ENCODE measurements at regions not wholly inside any gene's neighbourhood (a gene's known extent, or its start where the extent isn't known, plus 50 kb on each side); places are given as distances from the start of the nearest gene placed in this dataset.

- TF ChIP-seq EZH2 (IDR thresholded peaks at IDR 0.05; ENCODE audit: low read length, missing control alignments) = no peak
- TF ChIP-seq, protein P1, sequence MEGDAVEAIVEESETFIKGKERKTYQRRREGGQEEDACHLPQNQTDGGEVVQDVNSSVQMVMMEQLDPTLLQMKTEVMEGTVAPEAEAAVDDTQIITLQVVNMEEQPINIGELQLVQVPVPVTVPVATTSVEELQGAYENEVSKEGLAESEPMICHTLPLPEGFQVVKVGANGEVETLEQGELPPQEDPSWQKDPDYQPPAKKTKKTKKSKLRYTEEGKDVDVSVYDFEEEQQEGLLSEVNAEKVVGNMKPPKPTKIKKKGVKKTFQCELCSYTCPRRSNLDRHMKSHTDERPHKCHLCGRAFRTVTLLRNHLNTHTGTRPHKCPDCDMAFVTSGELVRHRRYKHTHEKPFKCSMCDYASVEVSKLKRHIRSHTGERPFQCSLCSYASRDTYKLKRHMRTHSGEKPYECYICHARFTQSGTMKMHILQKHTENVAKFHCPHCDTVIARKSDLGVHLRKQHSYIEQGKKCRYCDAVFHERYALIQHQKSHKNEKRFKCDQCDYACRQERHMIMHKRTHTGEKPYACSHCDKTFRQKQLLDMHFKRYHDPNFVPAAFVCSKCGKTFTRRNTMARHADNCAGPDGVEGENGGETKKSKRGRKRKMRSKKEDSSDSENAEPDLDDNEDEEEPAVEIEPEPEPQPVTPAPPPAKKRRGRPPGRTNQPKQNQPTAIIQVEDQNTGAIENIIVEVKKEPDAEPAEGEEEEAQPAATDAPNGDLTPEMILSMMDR (conservative IDR thresholded peaks at IDR 0.05 in 1 of 2, IDR thresholded peaks at IDR 0.05 in 1 of 2; ENCODE audit: low read depth in 1 of 2, low read length in 2 of 2) = no peak
- no peak for DNase-seq (ENCODE audit: low read depth in 2 of 2)
- Histone ChIP-seq H3K27ac (ENCODE audit: insufficient read depth, low read length) (no peak overlapping the region), H3K36me3 (ENCODE audit: control insufficient read depth, insufficient read depth, low read length) (no peaks in the 10 kb centered on the region), H3K79me2 (ENCODE audit: control insufficient read depth, insufficient read depth, low read length) (no peaks in the 10 kb centered on the region), H3K9ac (ENCODE audit: insufficient read depth, low read length) (no peak overlapping the region), H2AFZ (ENCODE audit: low read length) (no peak overlapping the region), H3K4me3 (replicated peaks in 1 of 4; ENCODE audit: control extremely low read depth in 1 of 4, insufficient read depth in 1 of 4, low read depth in 3 of 4, low read length in 4 of 4) (no peak overlapping the region), H4K20me1 (ENCODE audit: control insufficient read depth, extremely low read depth, insufficient read depth, low read length) (no peaks in the 10 kb centered on the region), H3K27me3 (ENCODE audit: control insufficient read depth, insufficient read depth, low read length) (no peaks in the 10 kb centered on the region), H3K4me2 (ENCODE audit: extremely low read depth, insufficient read depth, low read length) (no peak overlapping the region), H3K9me3 (ENCODE audit: control insufficient read depth, insufficient read depth, low read depth, low read length) (no peaks in the 10 kb centered on the region), H3K4me1 (ENCODE audit: control insufficient read depth, extremely low read depth, insufficient read depth, low read length) (no peaks in the 10 kb centered on the region)
Observed at GRCh38 chr5:5584236-5584745, 161.8 kb downstream of the ICE1 start.

GRCh38 chr5:5583832-5584231 lies 161.4 kb downstream of the ICE1 start:
- Histone ChIP-seq H3K9ac (ENCODE audit: insufficient read depth, low read length) (no peak overlapping the region), H3K4me1 (ENCODE audit: control insufficient read depth, extremely low read depth, insufficient read depth, low read length) (no peaks in the 10 kb centered on the region), H3K9me3 (ENCODE audit: control insufficient read depth, insufficient read depth, low read depth, low read length) (no peaks in the 10 kb centered on the region), H3K27ac (ENCODE audit: insufficient read depth, low read length) (no peak overlapping the region), H3K4me3 (replicated peaks in 1 of 4; ENCODE audit: control extremely low read depth in 1 of 4, insufficient read depth in 1 of 4, low read depth in 3 of 4, low read length in 4 of 4) (no peak overlapping the region), H3K36me3 (ENCODE audit: control insufficient read depth, insufficient read depth, low read length) (no peaks in the 10 kb centered on the region), H3K27me3 (ENCODE audit: control insufficient read depth, insufficient read depth, low read length) (no peaks in the 10 kb centered on the region), H4K20me1 (ENCODE audit: control insufficient read depth, extremely low read depth, insufficient read depth, low read length) (no peaks in the 10 kb centered on the region), H3K4me2 (ENCODE audit: extremely low read depth, insufficient read depth, low read length) (no peak overlapping the region), H2AFZ (ENCODE audit: low read length) (no peak overlapping the region), H3K79me2 (ENCODE audit: control insufficient read depth, insufficient read depth, low read length) (no peaks in the 10 kb centered on the region)
- TF ChIP-seq, protein P1 (conservative IDR thresholded peaks at IDR 0.05 in 1 of 2, IDR thresholded peaks at IDR 0.05 in 1 of 2; ENCODE audit: low read depth in 1 of 2, low read length in 2 of 2) = no peak
- TF ChIP-seq EZH2 (IDR thresholded peaks at IDR 0.05; ENCODE audit: low read length, missing control alignments) = no peak
- DNase-seq (ENCODE audit: low read depth in 2 of 2) = no peak

DNA sequence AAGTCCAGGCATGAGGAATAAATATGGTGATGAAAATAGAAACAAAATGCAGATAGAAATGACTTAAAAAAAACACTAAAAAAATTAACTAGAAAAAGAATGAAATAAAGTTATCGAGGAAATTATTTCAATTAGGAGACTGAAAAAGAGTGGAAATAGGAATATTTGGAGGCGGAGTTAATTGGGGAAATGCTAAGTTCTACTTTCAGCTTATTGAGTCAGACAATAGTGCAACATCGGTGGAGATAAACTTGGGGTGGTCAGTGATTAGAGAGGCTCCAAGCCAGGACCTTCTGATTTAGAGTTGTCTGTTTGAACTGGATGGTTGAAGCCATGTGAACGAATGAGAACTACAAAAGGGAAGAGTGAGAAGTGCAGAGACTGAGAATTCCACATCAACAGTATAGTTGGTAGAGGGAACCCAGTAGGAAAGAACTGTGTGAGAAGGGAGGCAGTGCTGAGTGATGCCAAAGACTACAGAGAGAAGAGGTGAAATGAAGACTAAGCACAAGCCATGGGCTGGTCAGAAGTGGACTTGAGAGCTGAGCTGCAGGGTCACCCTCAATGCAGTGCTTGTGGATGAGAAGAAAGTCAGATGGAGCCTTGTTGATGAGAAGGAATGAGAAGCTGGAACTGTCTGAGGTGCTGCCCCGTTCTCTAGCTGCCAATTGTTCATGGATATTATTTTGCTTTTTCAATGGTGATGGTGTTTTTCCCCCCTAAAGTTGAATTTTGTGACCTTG lies 160.7 kb downstream of the ICE1 start:
- no peaks in the 10 kb centered on the region for H3K4me1 ChIP-seq (ENCODE audit: control insufficient read depth, extremely low read depth, insufficient read depth, low read length)
- no peaks in the 10 kb centered on the region for H3K9me3 ChIP-seq (ENCODE audit: control insufficient read depth, insufficient read depth, low read depth, low read length)

More for the DNA sequence above, 160.7 kb downstream of the ICE1 start:
- Histone ChIP-seq H3K9ac (ENCODE audit: insufficient read depth, low read length) (no peak overlapping the region), H3K4me2 (ENCODE audit: extremely low read depth, insufficient read depth, low read length) (no peak overlapping the region), H3K4me3 (replicated peaks in 1 of 4; ENCODE audit: control extremely low read depth in 1 of 4, insufficient read depth in 1 of 4, low read depth in 3 of 4, low read length in 4 of 4) (no peak overlapping the region), H3K79me2 (ENCODE audit: control insufficient read depth, insufficient read depth, low read length) (no peaks in the 10 kb centered on the region), H3K27me3 (ENCODE audit: control insufficient read depth, insufficient read depth, low read length) (no peaks in the 10 kb centered on the region), H3K36me3 (ENCODE audit: control insufficient read depth, insufficient read depth, low read length) (no peaks in the 10 kb centered on the region), H2AFZ (ENCODE audit: low read length) (no peak overlapping the region), H3K27ac (ENCODE audit: insufficient read depth, low read length) (no peak overlapping the region), H4K20me1 (ENCODE audit: control insufficient read depth, extremely low read depth, insufficient read depth, low read length) (no peaks in the 10 kb centered on the region)
- no peak for DNase-seq (ENCODE audit: low read depth in 2 of 2)
- TF ChIP-seq, protein P1 (conservative IDR thresholded peaks at IDR 0.05 in 1 of 2, IDR thresholded peaks at IDR 0.05 in 1 of 2; ENCODE audit: low read depth in 1 of 2, low read length in 2 of 2) = no peak
- no peak for TF ChIP-seq EZH2 (IDR thresholded peaks at IDR 0.05; ENCODE audit: low read length, missing control alignments)

All from fibroblast of lung (primary cell).